CD4-positive, alpha-beta T cell (primary cell): ENCODE measurements at regions not wholly inside any gene's neighbourhood (a gene's known extent, or its start where the extent isn't known, plus 50 kb on each side); places are given as distances from the start of the nearest gene placed in this dataset.

Experiments used
- ATAC-seq: fragments of 200-7000 bp; cut with Tn5 transposase; one replicate; pipeline ENCODE4 v1.10.0; 2022; ENCODE audit warnings: mild to moderate bottlenecking; ENCODE audit not compliant: poor library complexity
- CTCF ChIA-PET: fragments of 350-600 bp; sonication (Branson Sonifier 250); formaldehyde crosslinking; loops from one replicate; lab custom pipeline; 2021; ENCODE audit warnings: antibody characterized with exemption, inconsistent platforms; lab: Charles Lee
- POLR2A ChIA-PET: fragments of 350-600 bp; sonication (Branson Sonifier 250); formaldehyde crosslinking; loops from one replicate; lab custom pipeline; 2021; ENCODE audit warnings: antibody characterized with exemption, inconsistent platforms; lab: Charles Lee
- DNase-seq, 14 experiments: peaks; one replicate each; pipeline ENCODE4 v3.0.0-alpha.2; 2013 to 2020; ENCODE audit warnings: mixed read lengths in 2 of 14
- H3K27ac ChIP-seq, 2 donors: one replicate each; pipeline versions ENCODE4 v1.5.1 to v1.7.0; 2013; ENCODE audit warnings: low read length in 2 of 2, low read depth in 1 of 2, mild to moderate bottlenecking in 1 of 2
- H3K27me3 ChIP-seq, 2 experiments: 1 replicate in 1 of 2; 2 replicates in 1 of 2; pipeline versions ENCODE4 v1.6.1 to v1.7.0; 2013; ENCODE audit warnings: low read length in 2 of 2, control low read depth in 1 of 2, mild to moderate bottlenecking in 1 of 2, moderate library complexity in 1 of 2; ENCODE audit not compliant: insufficient read depth in 2 of 2, control insufficient read depth in 1 of 2
- H3K36me3 ChIP-seq: one replicate; pipeline ENCODE4 v1.6.1; 2013; ENCODE audit warnings: low read length, control low read depth; ENCODE audit not compliant: insufficient read depth
- H3K4me1 ChIP-seq: one replicate; pipeline ENCODE4 v1.6.1; 2013; ENCODE audit warnings: low read length, control low read depth; ENCODE audit not compliant: insufficient read depth
- H3K4me3 ChIP-seq: one replicate; pipeline ENCODE4 v1.5.1; 2013; ENCODE audit warnings: mild to moderate bottlenecking, low read length, moderate library complexity
- H3K9me3 ChIP-seq, 2 experiments: 1 replicate in 1 of 2; 2 replicates in 1 of 2; pipeline versions ENCODE4 v1.6.1 to v1.7.0; 2013; ENCODE audit warnings: low read length in 2 of 2, mild to moderate bottlenecking in 2 of 2, control low read depth in 1 of 2, moderate library complexity in 1 of 2; ENCODE audit not compliant: control insufficient read depth in 1 of 2, insufficient read depth in 1 of 2
- H3K27ac Mint-ChIP-seq: one replicate; pipeline ENCODE4 v1.8.0; 2020; ENCODE audit warnings: mixed read lengths
- H3K27me3 Mint-ChIP-seq: one replicate; pipeline ENCODE4 v1.8.0; 2021; ENCODE audit warnings: mixed read lengths
- H3K36me3 Mint-ChIP-seq: one replicate; pipeline ENCODE4 v1.8.0; 2021; ENCODE audit warnings: low read depth, mixed read lengths
- H3K4me1 Mint-ChIP-seq: one replicate; pipeline ENCODE4 v1.8.0; 2021; ENCODE audit warnings: low read depth, mixed read lengths
- H3K4me3 Mint-ChIP-seq: one replicate; pipeline ENCODE4 v1.8.0; 2020; ENCODE audit warnings: mild to moderate bottlenecking, mixed read lengths
- H3K9me3 Mint-ChIP-seq: one replicate; pipeline ENCODE4 v1.8.0; 2020; ENCODE audit warnings: mixed read lengths
- intact Hi-C, 2 experiments: fragments of 100-400 bp; cut with DNase I in 1 of 2; cut with micrococcal nuclease in 1 of 2; formaldehyde crosslinking; loops; one replicate each; pipeline versions ENCODE4 v1.15.1 to v1.9.0; 2023 to 2025; cut with DNase I, micrococcal nuclease
- TF ChIP-seq, protein P1 (sequence below): fragments of 200-600 bp; IDR thresholded peaks from one replicate; pipeline ENCODE4 v1.8.0; 2022; ENCODE audit warnings: antibody characterized with exemption, mild to moderate bottlenecking

DNA sequence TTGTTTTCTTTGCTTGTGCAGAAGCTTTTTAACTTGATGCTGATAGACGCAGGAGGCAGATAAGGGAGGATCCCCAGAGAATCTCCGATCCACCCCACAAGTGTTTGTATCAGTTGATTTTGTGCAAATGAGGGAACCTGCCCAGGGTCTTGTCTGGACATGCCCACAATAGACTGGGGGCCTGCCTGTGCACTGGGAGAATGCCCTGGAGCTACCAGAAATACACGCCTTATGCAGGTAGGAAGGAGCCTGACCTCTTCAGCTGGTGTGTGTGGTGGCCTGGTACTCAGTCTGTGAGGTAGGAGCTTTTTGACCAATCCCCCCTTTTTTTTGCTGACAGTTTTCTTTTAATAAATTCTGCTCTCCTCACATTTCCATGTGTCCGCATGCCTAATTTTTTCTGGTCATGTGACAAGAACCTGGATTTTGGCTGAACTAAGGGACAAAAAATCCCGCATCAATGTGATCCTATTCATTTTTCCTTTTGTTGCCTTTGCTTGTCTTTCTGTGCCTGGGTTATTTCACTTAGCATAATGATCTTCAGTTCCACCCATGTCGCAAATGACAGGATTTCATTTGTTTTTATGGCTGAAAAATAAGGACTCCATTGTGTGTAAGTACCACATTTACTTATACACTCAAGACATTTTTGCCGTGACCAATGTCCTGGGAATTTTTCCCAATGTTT lies 430.6 kb upstream of the NRG3 start:
- H3K36me3 Mint-ChIP-seq: no peaks in the 10 kb centered on the region
- DNase-seq: no peak
- TF ChIP-seq, protein P1, sequence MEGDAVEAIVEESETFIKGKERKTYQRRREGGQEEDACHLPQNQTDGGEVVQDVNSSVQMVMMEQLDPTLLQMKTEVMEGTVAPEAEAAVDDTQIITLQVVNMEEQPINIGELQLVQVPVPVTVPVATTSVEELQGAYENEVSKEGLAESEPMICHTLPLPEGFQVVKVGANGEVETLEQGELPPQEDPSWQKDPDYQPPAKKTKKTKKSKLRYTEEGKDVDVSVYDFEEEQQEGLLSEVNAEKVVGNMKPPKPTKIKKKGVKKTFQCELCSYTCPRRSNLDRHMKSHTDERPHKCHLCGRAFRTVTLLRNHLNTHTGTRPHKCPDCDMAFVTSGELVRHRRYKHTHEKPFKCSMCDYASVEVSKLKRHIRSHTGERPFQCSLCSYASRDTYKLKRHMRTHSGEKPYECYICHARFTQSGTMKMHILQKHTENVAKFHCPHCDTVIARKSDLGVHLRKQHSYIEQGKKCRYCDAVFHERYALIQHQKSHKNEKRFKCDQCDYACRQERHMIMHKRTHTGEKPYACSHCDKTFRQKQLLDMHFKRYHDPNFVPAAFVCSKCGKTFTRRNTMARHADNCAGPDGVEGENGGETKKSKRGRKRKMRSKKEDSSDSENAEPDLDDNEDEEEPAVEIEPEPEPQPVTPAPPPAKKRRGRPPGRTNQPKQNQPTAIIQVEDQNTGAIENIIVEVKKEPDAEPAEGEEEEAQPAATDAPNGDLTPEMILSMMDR: no peak
- ChIA-PET CTCF (no interaction called here), POLR2A (no interaction called here)
- H3K9me3 Mint-ChIP-seq: peaks cover 6% of the 10 kb centered on the region
- H3K4me1 ChIP-seq: no peaks in the 10 kb centered on the region
- H3K4me1 Mint-ChIP-seq: no peaks in the 10 kb centered on the region
- H3K27ac Mint-ChIP-seq: no peak overlapping the region
- no peaks in the 10 kb centered on the region for H3K36me3 ChIP-seq
- no peaks in the 10 kb centered on the region for H3K27me3 Mint-ChIP-seq
- intact Hi-C loops: no loop called here
- ATAC-seq: no peak
- no peak overlapping the region for H3K4me3 Mint-ChIP-seq
- no peak overlapping the region for H3K4me3 ChIP-seq
- no peaks in the 10 kb centered on the region for H3K27me3 ChIP-seq
- peaks cover 0 to 4% of the 10 kb centered on the region in 2 experiments for H3K9me3 ChIP-seq
- no peak overlapping the region for H3K27ac ChIP-seq

DNA sequence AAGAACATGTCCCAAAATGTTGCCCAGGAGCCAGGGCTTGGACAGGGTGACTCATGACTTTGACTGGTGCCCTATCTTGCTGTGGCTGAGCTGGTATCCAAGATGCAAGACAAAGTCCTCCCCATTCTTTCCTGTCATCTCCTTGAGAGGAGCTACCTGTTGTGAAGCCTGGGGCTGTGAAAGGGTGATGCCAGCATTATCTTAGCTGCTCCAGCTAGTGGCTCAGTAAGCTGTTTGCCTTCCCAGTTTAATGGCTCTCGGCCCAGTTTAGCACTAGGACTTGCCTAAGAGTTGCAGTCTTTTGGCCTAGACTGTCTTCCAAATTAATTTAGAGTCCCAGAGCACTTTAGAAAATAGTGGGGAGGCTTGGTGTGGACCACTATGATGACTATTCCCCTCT lies 424.3 kb upstream of the NRG3 start:
- peaks cover 4% of the 10 kb centered on the region for H3K9me3 Mint-ChIP-seq
- CTCF ChIA-PET: no interaction called here
- H3K36me3 Mint-ChIP-seq: no peaks in the 10 kb centered on the region
- no peaks in the 10 kb centered on the region for H3K36me3 ChIP-seq
- no peak overlapping the region for H3K4me3 Mint-ChIP-seq
- H3K27ac Mint-ChIP-seq: no peak overlapping the region
- H3K27me3 ChIP-seq: no peaks in the 10 kb centered on the region
- TF ChIP-seq, protein P1: no peak
- H3K27me3 Mint-ChIP-seq: no peaks in the 10 kb centered on the region
- POLR2A ChIA-PET: no interaction called here
- DNase-seq (no peak), ATAC-seq (no peak)
- H3K4me3 ChIP-seq: no peak overlapping the region
- H3K9me3 ChIP-seq: no peaks in the 10 kb centered on the region
- H3K27ac ChIP-seq: no peak overlapping the region
- H3K4me1 Mint-ChIP-seq: no peaks in the 10 kb centered on the region
- no peaks in the 10 kb centered on the region for H3K4me1 ChIP-seq
- intact Hi-C loops: no loop called here

DNA sequence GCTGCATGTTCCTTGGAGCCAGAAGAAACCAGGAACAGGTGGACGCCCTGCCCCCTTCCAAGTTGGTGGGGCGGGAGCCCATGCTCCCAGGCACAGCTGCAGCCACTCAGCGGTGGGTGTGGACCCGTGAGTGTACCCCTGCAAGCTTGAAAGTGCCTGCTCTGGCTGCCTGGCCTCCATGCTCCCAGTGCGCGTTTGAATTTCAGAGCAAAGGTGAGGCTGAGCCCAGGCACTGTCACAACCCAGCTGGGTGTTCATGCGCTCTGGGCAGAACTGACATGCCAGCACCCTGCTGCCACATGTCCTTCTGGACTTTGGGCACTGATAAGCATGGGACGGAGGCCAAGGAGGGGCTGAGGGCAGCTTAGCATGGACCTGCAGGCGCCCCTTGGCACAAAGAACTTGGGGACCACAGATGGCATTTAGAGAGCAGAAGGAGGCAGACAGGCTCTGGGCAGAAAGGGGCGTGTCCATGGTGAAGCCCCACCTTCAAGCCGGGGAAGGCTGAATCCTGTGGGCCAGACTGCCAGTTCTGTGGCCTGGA lies 402.0 kb upstream of the NRG3 start:
- Histone ChIP-seq H3K27ac (no peak overlapping the region), H3K4me1 (no peaks in the 10 kb centered on the region), H3K4me3 (no peak overlapping the region), H3K9me3 (peaks cover 0 to 19% of the 10 kb centered on the region in 2 experiments), H3K36me3 (no peaks in the 10 kb centered on the region), H3K27me3 (no peaks in the 10 kb centered on the region)
- TF ChIP-seq, protein P1: no peak
- ATAC-seq (no peak), DNase-seq (no peak)
- CTCF ChIA-PET: no interaction called here
- no peaks in the 10 kb centered on the region for H3K4me1 Mint-ChIP-seq
- no peaks in the 10 kb centered on the region for H3K9me3 Mint-ChIP-seq
- POLR2A ChIA-PET: no interaction called here
- intact Hi-C loops: no loop called here
- H3K27ac Mint-ChIP-seq: no peak overlapping the region
- no peaks in the 10 kb centered on the region for H3K27me3 Mint-ChIP-seq
- H3K36me3 Mint-ChIP-seq: no peaks in the 10 kb centered on the region
- no peak overlapping the region for H3K4me3 Mint-ChIP-seq
